Lower lobe of right lung (tissue), 2 donors: ENCODE measurements at regions not wholly inside any gene's neighbourhood (a gene's known extent, or its start where the extent isn't known, plus 50 kb on each side); places are given as distances from the start of the nearest gene placed in this dataset.

Experiments used
- ATAC-seq, 2 donors: fragments of 200-7000 bp; cut with Tn5 transposase; one replicate each; pipeline ENCODE4 v1.9.1; 2020 to 2022; ENCODE audit warnings: mild to moderate bottlenecking in 2 of 2, moderate library complexity in 2 of 2
- DNase-seq: peaks from one replicate; pipeline ENCODE4 v3.0.0-alpha.2; 2020
- H3K27ac ChIP-seq: fragments of 200-600 bp; one replicate; pipeline ENCODE4 v1.8.0; 2022
- H3K27me3 ChIP-seq: fragments of 200-600 bp; one replicate; pipeline ENCODE4 v1.8.0; 2022; ENCODE audit warnings: low read depth
- H3K36me3 ChIP-seq: fragments of 200-600 bp; one replicate; pipeline ENCODE4 v1.8.0; 2022; ENCODE audit warnings: mild to moderate bottlenecking
- H3K4me1 ChIP-seq: fragments of 200-600 bp; one replicate; pipeline ENCODE4 v1.8.0; 2022
- H3K4me3 ChIP-seq: fragments of 200-600 bp; one replicate; pipeline ENCODE4 v1.8.0; 2022; ENCODE audit warnings: mild to moderate bottlenecking
- H3K9me3 ChIP-seq: fragments of 200-600 bp; one replicate; pipeline ENCODE4 v1.8.0; 2022
- CTCF ChIP-seq: fragments of 200-600 bp; IDR thresholded peaks from one replicate; pipeline ENCODE4 v1.8.0; 2022; ENCODE audit warnings: antibody characterized with exemption, mild to moderate bottlenecking
- intact Hi-C: fragments of 100-400 bp; cut with DNase I; formaldehyde crosslinking; loops from one replicate; pipeline ENCODE4 v1.11.0; 2022
- donor health status: DM: no; HTN: yes; CAD: no; lungs with severe emphysema.

DNA sequence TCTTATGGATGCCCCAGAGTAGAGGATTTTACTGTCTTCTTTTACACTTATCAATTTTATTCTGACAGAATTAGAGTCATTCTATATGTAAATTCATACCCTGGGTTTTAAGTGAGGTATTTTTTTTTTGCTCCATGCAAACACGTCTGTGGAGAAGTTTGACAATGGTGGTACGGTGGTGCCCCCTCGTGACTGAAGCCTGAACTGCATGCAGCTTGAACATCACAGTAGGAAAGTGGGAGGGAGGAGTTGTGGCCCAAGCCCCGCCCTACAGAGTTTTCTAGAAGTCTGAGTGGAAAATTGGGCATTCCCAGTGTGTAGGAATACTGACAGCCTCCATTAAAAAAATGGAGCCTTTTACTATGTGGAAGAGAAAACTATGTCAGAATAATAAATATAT lies 73.3 kb upstream of the RAB40AL start:
- intact Hi-C loops = no loop called here
- ATAC-seq = peak; percentile 89 to 92
- peak; percentile 84 for TF ChIP-seq CTCF
- no peak overlapping the region for H3K4me3 ChIP-seq
- no peaks in the 10 kb centered on the region for H3K4me1 ChIP-seq
- H3K27me3 ChIP-seq = no peaks in the 10 kb centered on the region
- H3K27ac ChIP-seq = no peak overlapping the region
- H3K9me3 ChIP-seq = no peaks in the 10 kb centered on the region
- peak; percentile 81 for DNase-seq
- H3K36me3 ChIP-seq = no peaks in the 10 kb centered on the region

DNA sequence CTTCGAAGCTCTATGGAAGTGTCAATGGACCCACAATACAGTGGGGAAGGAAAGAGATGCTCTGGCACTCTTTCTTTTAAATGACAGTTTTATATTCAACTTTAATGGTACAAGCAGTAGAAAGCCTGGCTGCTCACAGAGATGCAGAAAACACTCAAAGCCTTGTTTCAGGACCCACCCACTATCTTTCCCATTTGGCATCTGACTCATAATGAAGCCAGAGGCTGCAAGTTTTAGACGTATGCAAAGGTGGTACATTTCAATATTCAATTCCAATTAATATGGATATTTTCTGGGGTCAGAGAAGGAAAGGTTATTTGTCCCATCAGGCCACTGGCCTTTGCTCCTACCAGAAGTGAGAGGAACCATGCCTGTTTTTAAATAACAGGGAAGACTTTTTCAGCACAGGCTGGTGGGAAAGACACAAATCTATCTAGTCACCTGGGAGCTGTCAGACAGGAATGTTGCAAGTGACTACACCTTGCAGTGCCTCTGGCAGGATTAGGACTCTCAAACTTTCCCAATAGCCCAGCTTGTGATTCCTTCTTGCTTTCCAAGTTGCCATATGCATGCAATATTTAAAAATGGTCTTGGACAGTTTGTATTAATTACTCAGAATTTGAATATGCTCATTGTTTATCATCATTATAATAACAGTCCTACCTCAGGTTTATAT lies 70.0 kb upstream of the RAB40AL start:
- ATAC-seq = no peak
- no peaks in the 10 kb centered on the region for H3K36me3 ChIP-seq
- no peaks in the 10 kb centered on the region for H3K9me3 ChIP-seq
- no peak overlapping the region for H3K27ac ChIP-seq
- intact Hi-C loops = no loop called here
- H3K4me1 ChIP-seq = no peaks in the 10 kb centered on the region
- H3K27me3 ChIP-seq = no peaks in the 10 kb centered on the region
- TF ChIP-seq CTCF = no peak
- H3K4me3 ChIP-seq = no peak overlapping the region
- no peak for DNase-seq

- Histone ChIP-seq H3K27me3 (no peaks in the 10 kb centered on the region), H3K27ac (no peak overlapping the region), H3K9me3 (no peaks in the 10 kb centered on the region), H3K4me3 (no peak overlapping the region), H3K36me3 (peaks cover 3% of the 10 kb centered on the region), H3K4me1 (no peaks in the 10 kb centered on the region)
- intact Hi-C loops = no loop called here
- no peak for ATAC-seq
- no peak for DNase-seq
- TF ChIP-seq CTCF = no peak
Measured at GRCh38 chrX:102883491-102883890, 53.6 kb upstream of the RAB40AL start.
